WI38 (cell line): ENCODE measurements at regions not wholly inside any gene's neighbourhood (a gene's known extent, or its start where the extent isn't known, plus 50 kb on each side); places are given as distances from the start of the nearest gene placed in this dataset.

ENCODE experiments used
- H3K4me3 ChIP-seq: 2 replicates; pipeline ENCODE4 v1.5.1; 2011; ENCODE audit warnings: low read depth, mild to moderate bottlenecking, control low read depth, low read length
- CTCF ChIP-seq: IDR thresholded peaks from 2 replicates; pipeline ENCODE4 v1.5.1; 2012; ENCODE audit warnings: low read depth, mild to moderate bottlenecking, control low read depth, low read length

DNA sequence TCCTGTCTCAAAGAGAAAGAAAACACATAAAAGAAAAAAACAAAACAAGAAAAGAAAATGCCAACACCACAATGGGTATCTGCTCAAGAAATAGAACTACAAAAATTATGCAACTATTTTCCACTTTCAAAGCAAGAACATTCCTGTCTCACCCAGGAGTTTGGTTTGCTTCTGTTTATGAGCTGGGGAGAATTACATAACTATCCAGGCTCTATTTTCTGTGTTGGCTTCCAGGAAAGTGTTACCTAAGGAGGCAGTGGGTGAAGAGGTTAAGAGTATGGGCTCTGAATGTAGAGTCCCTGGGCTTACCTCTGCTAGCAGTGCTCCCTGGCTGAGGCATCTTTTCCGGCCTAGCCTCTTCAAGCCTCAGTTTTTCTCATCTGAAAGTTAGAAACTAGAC lies 426.7 kb downstream of the MIAT start:
- TF ChIP-seq CTCF: no peak
- H3K4me3 ChIP-seq: no peak overlapping the region

DNA sequence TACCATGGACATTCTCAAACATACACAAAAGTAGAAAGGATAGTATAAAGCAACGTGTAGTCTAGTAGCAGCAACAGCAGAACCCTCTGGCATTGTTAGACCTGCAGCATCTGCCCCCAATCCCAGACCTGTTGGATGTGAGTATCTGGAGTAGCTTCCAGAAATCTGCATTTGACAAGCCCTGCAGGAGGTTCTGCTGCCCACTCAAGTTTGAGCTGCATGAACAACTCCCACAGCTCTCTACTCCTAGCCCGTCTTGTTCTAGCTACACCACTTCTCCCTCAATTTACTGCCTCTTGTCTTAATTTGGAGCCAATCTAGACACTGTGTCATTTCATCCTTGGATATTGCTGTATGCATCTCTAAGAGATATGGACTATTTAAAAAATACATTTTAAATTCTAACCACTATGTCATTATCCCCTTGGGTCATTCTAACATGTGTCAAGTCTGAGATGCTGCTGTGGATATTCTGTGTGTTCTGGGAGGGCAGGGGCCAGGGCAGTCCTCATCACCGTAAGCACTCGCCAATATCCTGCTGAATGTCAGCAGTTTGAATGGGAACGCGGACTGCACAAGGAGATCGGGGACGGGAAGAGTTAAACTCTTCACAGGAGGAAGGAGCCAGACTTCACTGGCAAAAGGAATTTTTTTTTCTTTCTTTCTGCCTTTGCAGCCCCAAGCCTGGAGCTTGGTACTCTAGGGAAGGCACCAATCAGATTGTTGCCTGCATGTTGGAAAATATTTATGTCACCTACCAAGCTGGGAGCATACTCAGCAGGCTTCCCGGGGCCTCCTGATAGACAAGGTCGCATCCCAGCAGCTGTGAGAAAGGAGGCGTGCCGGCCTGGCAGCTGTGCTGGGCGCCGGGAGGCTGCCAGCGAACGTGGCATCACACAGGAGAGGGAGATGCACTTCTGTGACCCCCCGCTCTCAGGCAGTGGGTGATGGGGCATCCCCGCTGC lies 429.0 kb downstream of the MIAT start:
- no peak overlapping the region for H3K4me3 ChIP-seq

DNA sequence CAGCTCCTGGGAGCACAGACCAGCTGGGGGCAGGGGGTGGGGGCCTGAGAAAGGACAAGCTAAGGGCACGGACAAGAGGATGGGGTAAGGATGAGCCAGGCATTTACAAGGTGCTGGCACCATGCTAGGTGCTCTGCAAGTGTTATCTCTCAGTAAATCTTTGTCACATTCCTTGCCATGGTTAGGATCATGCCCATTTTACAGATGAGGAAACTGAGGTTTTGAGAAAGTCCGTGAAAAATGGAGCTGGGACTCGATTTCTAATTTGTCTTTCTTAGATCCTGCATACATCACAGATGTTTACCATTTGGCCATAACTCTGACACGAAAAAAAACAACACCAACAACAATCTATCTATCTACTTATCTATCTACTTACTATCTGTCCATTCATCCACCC lies 429.7 kb downstream of the MIAT start:
- H3K4me3 ChIP-seq: no peak overlapping the region
- no peak for TF ChIP-seq CTCF

More for the DNA sequence above, 429.0 kb downstream of the MIAT start:
- TF ChIP-seq CTCF: no peak

DNA sequence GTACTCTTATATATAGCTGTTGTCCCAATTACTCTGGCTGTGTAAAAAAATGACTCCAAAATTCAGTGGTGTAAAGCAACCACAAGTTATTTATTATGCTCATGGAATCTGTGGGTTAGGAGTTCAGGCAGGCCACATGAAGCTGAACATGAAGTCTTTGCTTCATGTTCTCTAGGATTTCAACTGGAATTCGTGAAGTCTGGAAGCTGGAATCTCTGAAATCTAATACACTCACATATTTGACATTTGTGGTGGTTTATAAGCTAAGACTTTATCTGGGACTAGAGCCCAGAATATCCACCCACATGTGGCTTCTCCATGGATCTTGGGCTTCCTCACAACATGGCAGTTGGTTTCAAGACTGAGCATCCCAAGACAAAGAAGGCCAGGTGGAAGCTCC lies 430.6 kb downstream of the MIAT start:
- no peak for TF ChIP-seq CTCF
- H3K4me3 ChIP-seq: no peak overlapping the region

- no peak overlapping the region for H3K4me3 ChIP-seq
- no peak for TF ChIP-seq CTCF
Measured at GRCh38 chr22:27089264-27089663, 431.9 kb downstream of the MIAT start.

DNA sequence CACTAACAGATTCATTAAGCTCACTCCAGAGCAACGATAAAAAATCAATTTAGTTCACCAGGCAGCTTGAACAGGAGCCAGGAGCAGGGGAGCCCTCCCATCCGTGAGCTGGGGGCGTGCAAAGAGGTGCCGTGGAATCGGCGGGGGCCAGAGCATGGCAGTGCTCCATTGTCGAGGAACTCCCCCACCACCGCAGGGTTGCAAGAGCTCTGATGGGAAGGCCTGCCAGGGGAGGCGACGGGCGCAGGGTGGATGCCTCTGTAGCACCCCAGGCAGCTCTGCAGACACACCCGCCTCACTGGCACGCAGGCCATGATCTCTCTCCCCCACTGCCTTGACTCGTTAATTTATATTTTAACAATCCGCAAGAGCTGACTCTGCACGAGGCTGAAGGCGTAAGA lies 433.2 kb downstream of the MIAT start:
- TF ChIP-seq CTCF: no peak
- H3K4me3 ChIP-seq: no peak overlapping the region

GRCh38 chr22:27093422-27093821 lies 436.0 kb downstream of the MIAT start:
- TF ChIP-seq CTCF: no peak
- H3K4me3 ChIP-seq: no peak overlapping the region
